GM23338 (cell line): ENCODE measurements at regions not wholly inside any gene's neighbourhood (a gene's known extent, or its start where the extent isn't known, plus 50 kb on each side); places are given as distances from the start of the nearest gene placed in this dataset.

Source experiments
- ATAC-seq: fragments of 200-7000 bp; cut with Tn5 transposase; 3 replicates; pipeline ENCODE4 v1.9.1; 2020
- DNase-seq: peaks from one replicate; pipeline ENCODE4 v3.0.0-alpha.2; 2015; ENCODE audit warnings: low spot score
- H2AFZ ChIP-seq: fragments of 200-600 bp; sonication (generic); 2 replicates; pipeline ENCODE4 v1.8.0; 2016; ENCODE audit warnings: antibody characterized with exemption, mild to moderate bottlenecking, moderate library complexity
- H3F3A ChIP-seq: fragments of 200-600 bp; sonication (generic); replicated peaks from 2 replicates; pipeline ENCODE4 v1.8.0; 2017; ENCODE audit warnings: antibody characterized with exemption, mixed run types, low read depth
- H3K27ac ChIP-seq: fragments of 200-600 bp; sonication (generic); 2 replicates; pipeline ENCODE4 v1.6.1; 2016; ENCODE audit warnings: low read depth
- H3K27me3 ChIP-seq: fragments of 200-600 bp; sonication (generic); 2 replicates; pipeline ENCODE4 v1.8.0; 2016; ENCODE audit warnings: mild to moderate bottlenecking, mixed run types, moderate library complexity; ENCODE audit not compliant: insufficient read depth
- H3K36me3 ChIP-seq: fragments of 200-600 bp; sonication (generic); 2 replicates; pipeline ENCODE4 v1.8.0; 2016; ENCODE audit warnings: mild to moderate bottlenecking; ENCODE audit not compliant: insufficient read depth
- H3K4me1 ChIP-seq: fragments of 200-600 bp; sonication (generic); 2 replicates; pipeline ENCODE4 v1.8.0; 2016; ENCODE audit warnings: mild to moderate bottlenecking, moderate library complexity; ENCODE audit not compliant: insufficient read depth
- H3K4me2 ChIP-seq: fragments of 200-600 bp; sonication (generic); 2 replicates; pipeline ENCODE4 v1.7.1; 2017; ENCODE audit warnings: mixed run types
- H3K4me3 ChIP-seq: fragments of 200-600 bp; sonication (generic); 2 replicates; pipeline ENCODE4 v1.6.1; 2016; ENCODE audit warnings: mixed run types
- H3K79me2 ChIP-seq: fragments of 200-600 bp; sonication (generic); replicated peaks from 2 replicates; pipeline ENCODE4 v1.8.0; 2017; ENCODE audit warnings: mild to moderate bottlenecking; ENCODE audit not compliant: insufficient read depth
- H3K9me2 ChIP-seq: fragments of 200-600 bp; sonication (generic); 2 replicates; pipeline ENCODE4 v1.8.0; 2017; ENCODE audit not compliant: insufficient read depth
- H4K20me1 ChIP-seq: fragments of 200-600 bp; sonication (generic); replicated peaks from 2 replicates; pipeline ENCODE4 v1.8.0; 2017; ENCODE audit warnings: mild to moderate bottlenecking; ENCODE audit not compliant: insufficient read depth
- H3K27ac Mint-ChIP-seq: 2 replicates; pipeline ENCODE4 v1.8.0; 2020; ENCODE audit warnings: inconsistent platforms, mild to moderate bottlenecking, moderate library complexity, mixed read lengths
- H3K27me3 Mint-ChIP-seq: 3 replicates; pipeline ENCODE4 v1.8.0; 2022; ENCODE audit warnings: low read depth, mild to moderate bottlenecking, moderate library complexity, mixed read lengths, inconsistent platforms; ENCODE audit not compliant: insufficient read depth, poor library complexity
- H3K36me3 Mint-ChIP-seq: 3 replicates; pipeline ENCODE4 v1.8.0; 2021; ENCODE audit warnings: low read depth, mild to moderate bottlenecking, inconsistent platforms, moderate library complexity, mixed read lengths
- H3K4me1 Mint-ChIP-seq: 3 replicates; pipeline ENCODE4 v1.8.0; 2020; ENCODE audit warnings: mild to moderate bottlenecking, inconsistent platforms, mixed read lengths
- H3K4me3 Mint-ChIP-seq: 3 replicates; pipeline ENCODE4 v1.8.0; 2021; ENCODE audit warnings: moderate library complexity, mild to moderate bottlenecking, inconsistent platforms, mixed read lengths
- H3K9me3 Mint-ChIP-seq: 3 replicates; pipeline ENCODE4 v1.8.0; 2020; ENCODE audit warnings: moderate library complexity, mild to moderate bottlenecking, inconsistent platforms, mixed read lengths
- CREB1 ChIP-seq: fragments of 250-450 bp; sonication (Bioruptor Pico); IDR thresholded peaks from 2 replicates; pipeline ENCODE4 v1.5.0; 2020; ENCODE audit warnings: low read depth, mild to moderate bottlenecking, moderate library complexity
- EZH2 ChIP-seq: fragments of 200-600 bp; sonication (generic); IDR thresholded peaks from one replicate; pipeline ENCODE4 v1.8.0; 2017; ENCODE audit warnings: antibody characterized with exemption, mild to moderate bottlenecking, low read depth; ENCODE audit not compliant: unreplicated experiment
- JUNB ChIP-seq: IDR thresholded peaks from one replicate; pipeline ENCODE4 v1.6.1; 2016; ENCODE audit warnings: antibody characterized with exemption; ENCODE audit not compliant: unreplicated experiment
- POLR2AphosphoS5 ChIP-seq: IDR thresholded peaks from 2 replicates; pipeline ENCODE4 v1.6.1; 2016; ENCODE audit warnings: antibody characterized with exemption, low read depth
- STAT1 ChIP-seq: IDR thresholded peaks from one replicate; pipeline ENCODE4 v1.6.1; 2016; ENCODE audit warnings: antibody characterized with exemption; ENCODE audit not compliant: unreplicated experiment
- ZNF462 ChIP-seq: fragments of 250-450 bp; sonication (Bioruptor Pico); IDR thresholded peaks from 2 replicates; pipeline ENCODE4 v1.5.0; 2020; ENCODE audit warnings: mild to moderate bottlenecking, moderate library complexity
- TF ChIP-seq, protein P1 (sequence below), 2 experiments: fragments of 200-600 bp in 1 of 2; sonication (generic) in 1 of 2; conservative IDR thresholded peaks; 2 replicates each; pipeline versions ENCODE4 v1.5.1 to v1.6.1; 2016 to 2017; ENCODE audit warnings: antibody characterized with exemption in 2 of 2, low read depth in 2 of 2, mild to moderate bottlenecking in 2 of 2, moderate library complexity in 1 of 2

DNA sequence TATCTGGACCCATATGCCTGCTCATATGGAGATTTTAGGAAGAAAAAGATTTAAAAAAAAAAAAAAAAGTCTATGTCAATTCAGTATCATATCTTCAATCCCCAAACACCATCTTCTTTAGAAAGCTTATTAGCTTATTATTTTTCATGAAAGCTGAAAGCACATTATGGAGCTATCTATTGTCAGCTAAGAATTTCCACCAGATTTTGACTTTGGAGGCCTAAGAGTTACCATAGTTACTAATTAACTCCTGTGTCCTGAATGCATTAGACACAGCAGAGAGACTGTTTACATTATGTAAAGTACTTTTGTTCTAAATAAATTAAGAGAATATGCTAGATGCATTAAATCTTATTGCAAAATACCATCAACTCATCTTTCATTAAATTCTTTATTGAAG is 255.5 kb upstream of the NRSN1 start (continued):
- TF ChIP-seq CREB1 (CRISPR knock-in tag) (no peak), ZNF462 (no peak), EZH2 (no peak)
- TF ChIP-seq, protein P1, sequence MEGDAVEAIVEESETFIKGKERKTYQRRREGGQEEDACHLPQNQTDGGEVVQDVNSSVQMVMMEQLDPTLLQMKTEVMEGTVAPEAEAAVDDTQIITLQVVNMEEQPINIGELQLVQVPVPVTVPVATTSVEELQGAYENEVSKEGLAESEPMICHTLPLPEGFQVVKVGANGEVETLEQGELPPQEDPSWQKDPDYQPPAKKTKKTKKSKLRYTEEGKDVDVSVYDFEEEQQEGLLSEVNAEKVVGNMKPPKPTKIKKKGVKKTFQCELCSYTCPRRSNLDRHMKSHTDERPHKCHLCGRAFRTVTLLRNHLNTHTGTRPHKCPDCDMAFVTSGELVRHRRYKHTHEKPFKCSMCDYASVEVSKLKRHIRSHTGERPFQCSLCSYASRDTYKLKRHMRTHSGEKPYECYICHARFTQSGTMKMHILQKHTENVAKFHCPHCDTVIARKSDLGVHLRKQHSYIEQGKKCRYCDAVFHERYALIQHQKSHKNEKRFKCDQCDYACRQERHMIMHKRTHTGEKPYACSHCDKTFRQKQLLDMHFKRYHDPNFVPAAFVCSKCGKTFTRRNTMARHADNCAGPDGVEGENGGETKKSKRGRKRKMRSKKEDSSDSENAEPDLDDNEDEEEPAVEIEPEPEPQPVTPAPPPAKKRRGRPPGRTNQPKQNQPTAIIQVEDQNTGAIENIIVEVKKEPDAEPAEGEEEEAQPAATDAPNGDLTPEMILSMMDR (conservative IDR thresholded peaks at IDR 0.05; ENCODE audit: low read depth in 2 of 2): no peak

DNA sequence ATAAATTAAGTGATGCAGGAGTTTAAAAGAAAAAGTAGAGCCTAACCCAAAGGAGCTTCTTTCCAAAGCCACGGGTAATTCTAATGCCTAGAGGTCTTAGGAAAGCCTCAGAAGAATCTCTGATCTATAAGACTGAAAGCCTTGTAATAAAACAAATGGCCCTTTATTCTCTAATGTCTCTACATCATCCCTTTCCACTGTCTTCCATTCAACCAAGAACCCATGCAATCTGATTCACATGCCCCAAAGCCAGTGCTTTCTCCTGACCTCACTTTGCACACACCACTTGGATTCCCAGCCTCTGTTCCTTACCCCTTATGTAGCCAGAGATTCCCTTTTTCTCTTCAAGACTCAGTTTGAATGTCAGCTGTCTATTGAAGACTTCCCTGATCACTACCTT is 252.9 kb upstream of the NRSN1 start:
- Histone ChIP-seq H3K36me3 (no peaks in the 10 kb centered on the region), H3K4me2 (no peak overlapping the region), H3K27me3 (no peaks in the 10 kb centered on the region), H3K79me2 (no peaks in the 10 kb centered on the region), H3K4me1 (no peaks in the 10 kb centered on the region), H3K27ac (no peak overlapping the region), H3K4me3 (no peak overlapping the region), H3F3A (no peaks in the 10 kb centered on the region), H2AFZ (no peak overlapping the region), H3K9me2 (no peaks in the 10 kb centered on the region), H4K20me1 (no peaks in the 10 kb centered on the region)
- no peak overlapping the region for H3K27ac Mint-ChIP-seq
- H3K4me1 Mint-ChIP-seq: no peaks in the 10 kb centered on the region
- no peaks in the 10 kb centered on the region for H3K27me3 Mint-ChIP-seq
- no peak for ATAC-seq
- no peak for DNase-seq
- no peaks in the 10 kb centered on the region for H3K9me3 Mint-ChIP-seq
- H3K36me3 Mint-ChIP-seq: no peaks in the 10 kb centered on the region
- no peak overlapping the region for H3K4me3 Mint-ChIP-seq
- TF ChIP-seq POLR2AphosphoS5 (no peak), STAT1 (no peak), JUNB (no peak)
- TF ChIP-seq, protein P1 (conservative IDR thresholded peaks at IDR 0.05; ENCODE audit: low read depth in 2 of 2): no peak
